OCI-LY3 (cell line): ENCODE measurements at regions not wholly inside any gene's neighbourhood (a gene's known extent, or its start where the extent isn't known, plus 50 kb on each side); places are given as distances from the start of the nearest gene placed in this dataset.
"Not testable (repeated sequence)": the region's sequence is repeated elsewhere in the genome, so short reads cannot be mapped to it uniquely, and the experiment has no call there.

Experiments
- H2AFZ ChIP-seq: fragments of 200-600, 300-600 bp; shearing (Covaris generic); 2 replicates; pipeline ENCODE4 v1.6.0; 2014; ENCODE audit warnings: antibody characterized with exemption, low read depth, low read length
- H3K27ac ChIP-seq: fragments of 200-600, 300-600 bp; sonication (generic); 2 replicates; pipeline ENCODE4 v1.5.1; 2014; ENCODE audit warnings: mild to moderate bottlenecking, low read length, moderate library complexity, mixed read lengths
- H3K27me3 ChIP-seq: fragments of 200-600, 300-600 bp; sonication (generic); 2 replicates; pipeline ENCODE4 v1.6.1; 2014; ENCODE audit warnings: low read depth, low read length, mixed read lengths
- H3K36me3 ChIP-seq: fragments of 200-600, 300-600 bp; sonication (generic); replicated peaks from 2 replicates; pipeline ENCODE3; 2014; ENCODE audit warnings: low read depth, low read length, mixed read lengths
- H3K4me1 ChIP-seq: fragments of 300-600, 200-600 bp; sonication (generic); 2 replicates; pipeline ENCODE4 v1.6.1; 2014; ENCODE audit warnings: low read length, mixed read lengths
- H3K4me2 ChIP-seq: fragments of 200-600, 300-600 bp; sonication (generic); 2 replicates; pipeline ENCODE4 v1.6.1; 2014; ENCODE audit warnings: low read length, mixed read lengths
- H3K4me3 ChIP-seq: fragments of 300-600, 200-600 bp; sonication (generic); 2 replicates; pipeline ENCODE4 v1.5.1; 2014; ENCODE audit warnings: antibody characterized with exemption, mild to moderate bottlenecking, low read length, moderate library complexity
- H3K79me2 ChIP-seq: fragments of 300-600, 200-600 bp; shearing (Covaris generic); 2 replicates; pipeline ENCODE4 v1.6.1; 2014; ENCODE audit warnings: mild to moderate bottlenecking, low read length, mixed read lengths
- H3K9ac ChIP-seq: fragments of 300-600, 200-600 bp; shearing (Covaris generic); 2 replicates; pipeline ENCODE4 v1.6.0; 2014; ENCODE audit warnings: mild to moderate bottlenecking, low read length, moderate library complexity
- H3K9me3 ChIP-seq: fragments of 200-600, 300-600 bp; shearing (Covaris generic); 2 replicates; pipeline ENCODE4 v1.6.1; 2014; ENCODE audit warnings: low read length, mixed read lengths; ENCODE audit not compliant: insufficient read depth
- H4K20me1 ChIP-seq: fragments of 200-600, 300-600 bp; sonication (generic); 2 replicates; pipeline ENCODE4 v1.6.1; 2016; ENCODE audit warnings: low read length, mixed read lengths; ENCODE audit not compliant: insufficient read depth
- CTCF ChIP-seq: fragments of 200-600, 300-600 bp; sonication (generic); IDR thresholded peaks from 2 replicates; pipeline ENCODE4 v1.5.1; 2014; ENCODE audit warnings: antibody characterized with exemption, low read length, low read depth
- EZH2phosphoT487 ChIP-seq: fragments of 200-600 bp; shearing (Covaris generic); IDR thresholded peaks from 2 replicates; pipeline ENCODE4 v1.6.1; 2018; ENCODE audit warnings: antibody characterized with exemption, mixed run types, low read depth

DNA sequence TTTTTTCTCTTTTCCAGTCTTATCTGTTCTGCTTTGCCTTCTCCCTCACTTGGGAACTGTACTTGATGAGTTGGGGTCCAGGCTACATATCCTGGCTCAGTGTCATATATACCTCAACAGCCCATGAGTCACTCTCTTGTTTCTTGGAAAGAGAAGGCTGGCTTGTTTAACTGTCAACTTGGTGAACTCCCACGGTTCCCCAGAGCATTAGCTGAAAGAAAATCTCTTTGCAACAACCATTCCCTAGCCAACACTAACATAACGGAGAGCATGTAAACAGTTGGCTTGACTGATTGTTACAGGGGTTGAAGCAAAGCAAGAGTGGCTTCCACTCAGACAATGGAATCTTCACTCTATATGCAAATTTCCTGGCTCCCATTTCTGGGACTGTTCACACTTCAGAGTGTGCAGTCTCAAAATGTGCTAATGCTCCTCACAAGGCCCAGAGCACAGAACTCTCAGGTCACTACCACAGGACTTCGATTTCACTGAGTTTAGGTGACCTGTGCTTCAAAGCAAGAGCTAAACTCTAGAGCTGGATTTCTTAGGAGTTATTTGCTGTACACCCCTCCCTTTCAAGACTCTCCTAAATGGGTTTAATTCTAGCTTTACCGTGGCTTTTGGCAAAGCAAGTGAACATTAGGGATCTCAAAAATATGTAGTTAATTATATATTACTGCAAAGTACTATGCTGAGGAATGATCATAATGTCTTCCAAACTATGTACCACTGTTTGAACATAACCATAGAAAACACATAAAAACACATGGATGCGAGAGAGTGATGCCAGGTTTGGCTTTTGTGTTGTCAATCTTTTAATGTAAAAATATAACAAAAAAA, 609.8 kb downstream of the RFPL4B start:
- no peaks in the 10 kb centered on the region for H3K79me2 ChIP-seq
- no peaks in the 10 kb centered on the region for H3K36me3 ChIP-seq
- H3K4me3 ChIP-seq = no peak overlapping the region
- no peak overlapping the region for H3K27ac ChIP-seq
- H3K9ac ChIP-seq = no peak overlapping the region
- no peak overlapping the region for H3K4me2 ChIP-seq
- TF ChIP-seq CTCF (no peak), EZH2phosphoT487 (no peak)
- no peak overlapping the region for H2AFZ ChIP-seq
- no peaks in the 10 kb centered on the region for H4K20me1 ChIP-seq
- H3K4me1 ChIP-seq = no peaks in the 10 kb centered on the region
- no peaks in the 10 kb centered on the region for H3K27me3 ChIP-seq
- H3K9me3 ChIP-seq = no peaks in the 10 kb centered on the region

GRCh38 chr6:112957536-112957916, 610.4 kb downstream of the RFPL4B start:
- H3K4me2 ChIP-seq = no peak overlapping the region
- no peak overlapping the region for H2AFZ ChIP-seq
- no peak overlapping the region for H3K9ac ChIP-seq
- TF ChIP-seq CTCF (no peak), EZH2phosphoT487 (no peak)
- H3K79me2 ChIP-seq = no peaks in the 10 kb centered on the region
- no peaks in the 10 kb centered on the region for H3K36me3 ChIP-seq
- no peak overlapping the region for H3K27ac ChIP-seq
- H3K4me1 ChIP-seq = no peaks in the 10 kb centered on the region
- no peak overlapping the region for H3K4me3 ChIP-seq
- H3K27me3 ChIP-seq = no peaks in the 10 kb centered on the region
- H3K9me3 ChIP-seq = no peaks in the 10 kb centered on the region
- no peaks in the 10 kb centered on the region for H4K20me1 ChIP-seq

- H3K79me2 ChIP-seq = not testable (repeated sequence)
Measured at GRCh38 chr6:112960130-112960529, 613.0 kb downstream of the RFPL4B start.

DNA sequence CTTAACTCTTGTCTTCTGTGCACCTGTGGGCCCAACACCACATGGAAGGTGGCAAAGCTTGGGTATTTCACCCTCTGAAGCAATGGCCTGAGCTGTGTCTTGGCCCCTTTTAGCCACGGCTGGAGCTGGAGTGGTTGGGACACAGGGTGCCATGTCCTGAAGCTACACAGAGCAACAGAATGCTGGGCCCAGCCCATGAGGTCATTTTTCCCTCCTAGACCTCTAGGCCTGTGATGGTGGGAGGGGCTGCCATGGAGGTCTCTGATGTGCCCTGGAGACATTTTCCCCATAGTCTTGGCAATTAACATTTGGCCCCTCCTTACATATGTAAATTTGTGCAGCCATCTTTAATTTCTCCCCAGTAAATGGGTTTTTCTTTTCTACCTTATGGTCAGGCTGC, 620.8 kb downstream of the RFPL4B start:
- no peaks in the 10 kb centered on the region for H3K79me2 ChIP-seq
- H3K36me3 ChIP-seq = no peaks in the 10 kb centered on the region
- H3K9ac ChIP-seq = no peak overlapping the region
- no peaks in the 10 kb centered on the region for H3K9me3 ChIP-seq
- no peak overlapping the region for H3K4me2 ChIP-seq
- TF ChIP-seq EZH2phosphoT487 (no peak), CTCF (no peak)
- no peak overlapping the region for H3K27ac ChIP-seq
- no peak overlapping the region for H2AFZ ChIP-seq
- H4K20me1 ChIP-seq = no peaks in the 10 kb centered on the region
- no peaks in the 10 kb centered on the region for H3K4me1 ChIP-seq
- no peak overlapping the region for H3K4me3 ChIP-seq
- no peaks in the 10 kb centered on the region for H3K27me3 ChIP-seq

More at GRCh38 chr6:112960130-112960529, 613.0 kb downstream of the RFPL4B start:
- H3K27me3 ChIP-seq, H3K4me2 ChIP-seq, H3K9me3 ChIP-seq, H3K4me3 ChIP-seq, H2AFZ ChIP-seq, H3K36me3 ChIP-seq, H4K20me1 ChIP-seq, H3K27ac ChIP-seq, H3K4me1 ChIP-seq, H3K9ac ChIP-seq: not testable (repeated sequence)
